NCI-H1930 (cell line): ENCODE measurements at regions not wholly inside any gene's neighbourhood (a gene's known extent, or its start where the extent isn't known, plus 50 kb on each side); places are given as distances from the start of the nearest gene placed in this dataset.
A peak's percentile ranks its signal among the peaks of the same experiment; 100 is the strongest.

Experiments
- DNase-seq, 2 experiments: peaks; one replicate each; lab custom pipeline; 2025; lab: John Stamatoyannopoulos, UW

- no peak for DNase-seq
These were observed 140.1 kb upstream of the IL12A start for GRCh38 chr3:159848348-159849118.

- no peak for DNase-seq
These were observed 138.2 kb upstream of the IL12A start for GRCh38 chr3:159850481-159850880.

- DNase-seq = no peak
These were observed 136.4 kb upstream of the IL12A start for GRCh38 chr3:159852266-159852665.

GRCh38 chr3:159852821-159853505 lies 135.7 kb upstream of the IL12A start:
- DNase-seq = no peak

DNA sequence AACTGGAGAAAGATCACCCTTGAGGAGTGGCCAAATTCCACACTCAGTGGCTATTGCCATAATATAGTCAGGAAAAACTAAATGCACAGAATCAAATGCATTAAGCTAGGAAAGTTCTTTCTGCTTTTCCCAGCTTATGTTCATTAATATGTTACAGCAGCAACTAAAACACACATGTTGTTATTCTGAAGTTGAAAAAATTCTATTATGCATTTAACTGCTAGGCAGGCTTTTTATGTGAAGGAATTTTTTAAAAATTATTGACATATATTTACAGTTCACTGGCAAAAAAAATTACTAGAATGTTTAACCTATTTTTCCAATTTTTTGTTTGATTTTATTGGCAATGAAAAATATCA lies 135.2 kb upstream of the IL12A start:
- no peak for DNase-seq

DNA sequence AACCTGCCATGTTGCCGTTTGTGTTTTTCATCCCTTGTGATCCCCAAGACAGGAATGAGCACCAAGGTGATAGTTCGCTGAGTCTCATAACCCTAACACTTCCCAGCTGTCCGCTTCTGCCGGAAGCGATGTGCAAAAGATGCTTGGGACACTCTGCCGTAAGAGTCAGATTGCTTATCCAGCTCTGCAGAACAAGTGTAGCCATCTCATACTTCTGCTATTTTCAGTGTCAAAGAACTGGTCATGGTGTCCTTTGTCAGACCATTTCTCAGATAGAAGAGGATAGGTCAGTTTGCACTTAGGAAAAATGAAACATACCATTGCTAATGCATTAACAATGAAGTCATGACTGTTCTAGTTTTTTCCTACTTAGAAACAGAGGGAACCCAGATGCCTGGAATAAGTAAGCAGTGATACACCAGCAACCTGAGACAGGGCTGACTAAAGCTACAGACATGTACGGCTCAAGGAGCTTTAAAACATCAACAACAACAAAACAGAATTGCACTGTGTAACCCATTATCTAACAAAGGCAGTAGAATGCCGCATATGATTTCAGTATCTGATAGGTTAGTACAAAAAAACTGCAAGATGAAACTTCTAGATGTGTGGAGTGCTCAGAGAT lies 134.0 kb upstream of the IL12A start:
- no peak for DNase-seq

DNA sequence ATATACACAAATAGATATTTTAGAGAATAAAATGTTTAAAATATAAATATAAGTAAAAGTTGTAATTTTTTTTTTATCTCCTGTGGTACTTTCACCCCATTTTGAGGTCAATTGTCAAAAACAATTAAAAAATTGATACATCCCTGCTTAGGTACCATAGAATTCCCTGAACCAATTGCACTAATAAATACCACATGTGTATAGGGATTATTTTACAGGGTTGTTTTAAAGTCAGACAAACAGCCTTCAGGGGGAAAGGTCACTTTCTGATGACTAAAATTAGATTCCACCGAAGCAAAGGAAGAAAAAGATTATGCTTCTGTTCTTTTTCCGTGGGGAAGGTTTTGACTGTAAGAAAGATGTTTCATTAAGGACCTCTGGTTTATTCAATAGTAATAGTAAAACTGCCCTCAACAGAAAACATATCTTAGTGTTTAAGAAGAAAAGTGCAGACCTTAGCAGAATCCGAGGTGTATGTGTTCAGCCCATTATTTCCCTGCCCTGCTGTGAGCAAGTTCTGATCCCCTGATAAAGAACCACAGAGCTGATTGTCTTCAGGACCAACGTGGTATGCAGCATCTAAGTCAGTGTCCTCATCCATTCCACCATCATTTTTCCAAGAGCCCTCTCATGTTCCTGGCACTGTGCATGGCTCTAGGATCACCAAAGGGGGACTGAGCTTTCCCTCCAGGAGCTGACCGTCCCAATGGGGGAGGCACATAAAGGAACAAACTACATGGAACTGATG lies 132.9 kb upstream of the IL12A start:
- DNase-seq = no peak

GRCh38 chr3:159856590-159857104 lies 132.0 kb upstream of the IL12A start:
- no peak for DNase-seq

GRCh38 chr3:159857840-159858239 lies 130.8 kb upstream of the IL12A start:
- no peak for DNase-seq

DNA sequence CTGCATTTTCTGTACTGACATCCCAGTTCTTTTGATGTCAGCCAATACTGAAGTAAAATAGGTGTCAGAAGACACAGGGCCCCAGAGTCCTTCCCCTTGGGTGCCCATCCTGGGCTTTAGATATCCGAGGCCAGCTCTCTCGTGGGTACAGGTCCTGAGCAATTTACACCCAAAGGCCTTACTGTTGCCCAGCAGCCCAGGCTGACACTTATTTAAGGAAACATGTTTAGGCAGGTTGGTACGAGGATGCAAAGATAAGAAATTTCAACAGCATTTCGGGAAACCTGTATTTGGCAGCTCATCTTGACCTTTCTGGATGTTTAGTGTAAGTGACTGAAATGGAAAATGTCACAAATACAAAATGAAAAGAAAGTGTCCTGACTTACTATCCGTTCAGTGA lies 130.0 kb upstream of the IL12A start:
- no peak for DNase-seq

DNA sequence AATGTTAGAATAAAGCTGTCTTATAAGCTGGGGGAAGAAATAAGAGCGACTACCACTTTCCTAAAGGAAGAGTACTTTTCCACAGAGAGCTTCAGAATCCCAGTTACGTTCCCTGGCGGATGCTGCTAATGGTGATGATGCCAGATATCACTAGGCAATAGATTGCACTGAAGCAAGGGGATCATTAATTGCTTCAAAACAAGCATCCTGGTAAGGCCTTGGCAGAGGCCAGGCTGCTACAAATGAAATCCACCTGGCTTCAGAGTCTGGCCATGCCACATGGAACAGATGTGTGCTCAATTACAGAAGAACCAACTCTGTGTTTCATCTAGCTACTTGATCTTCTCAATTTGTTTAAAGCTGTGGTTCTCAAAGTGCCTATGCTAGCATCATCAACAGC lies 129.2 kb upstream of the IL12A start:
- DNase-seq = no peak

DNA sequence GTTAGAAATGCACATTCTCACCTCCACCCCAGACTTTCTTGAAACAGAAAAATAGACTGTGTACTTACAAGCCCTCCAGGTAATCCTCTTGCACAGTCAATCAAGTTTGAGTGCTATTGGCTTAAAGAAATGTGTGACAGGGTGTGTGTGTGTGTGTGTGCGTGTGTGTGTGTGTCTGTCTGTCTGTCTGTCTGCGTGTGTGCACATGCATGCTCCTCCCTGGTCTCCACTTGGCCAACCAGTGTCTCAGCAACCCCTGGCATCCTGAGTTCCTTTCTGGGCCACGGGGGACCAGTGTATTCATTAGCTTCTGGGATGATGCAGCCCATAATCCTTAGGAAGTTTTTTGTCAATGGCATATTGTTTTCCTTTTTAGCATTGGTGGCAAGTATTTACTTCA lies 128.8 kb upstream of the IL12A start:
- no peak for DNase-seq

DNA sequence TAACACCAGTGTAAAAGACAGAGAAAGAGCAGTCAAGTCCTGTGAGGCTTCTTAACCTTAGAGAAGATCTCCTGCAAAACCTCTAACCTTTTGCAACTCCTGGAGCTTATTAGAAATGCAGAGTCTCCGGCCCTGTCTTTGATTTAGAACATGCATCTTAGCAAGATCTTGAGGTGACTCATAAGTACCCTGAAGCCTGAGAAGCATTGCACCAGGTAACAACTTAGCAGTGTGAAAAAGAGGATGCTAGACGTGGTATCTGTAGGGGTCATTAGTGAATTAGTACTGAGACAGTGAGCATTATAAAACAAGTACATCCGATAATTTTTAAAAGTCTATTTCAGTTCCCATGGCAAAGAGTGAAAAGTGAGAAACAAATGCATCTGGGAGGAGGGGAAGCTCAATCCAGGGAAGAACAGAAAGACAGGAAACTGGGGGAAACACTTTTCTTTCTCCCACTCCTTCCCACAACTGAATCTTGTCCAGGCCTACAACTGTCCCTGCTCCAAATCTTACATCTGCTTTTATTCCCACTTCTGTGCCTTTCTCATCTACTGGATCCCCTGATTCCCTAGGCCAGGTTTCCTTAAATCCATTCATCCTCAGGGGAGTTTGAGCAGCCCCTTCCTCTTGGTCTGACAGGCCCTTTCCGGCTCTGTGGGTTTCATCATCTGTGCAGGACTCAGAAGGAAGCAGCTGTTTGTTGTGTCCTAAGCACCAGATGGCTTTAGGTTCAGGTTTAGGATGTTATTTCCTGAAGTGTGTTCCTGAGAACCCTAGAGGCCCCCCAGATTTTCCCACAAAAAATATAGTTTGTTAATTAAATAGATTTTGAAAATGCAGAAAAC lies 128.1 kb upstream of the IL12A start:
- DNase-seq = no peak

DNA sequence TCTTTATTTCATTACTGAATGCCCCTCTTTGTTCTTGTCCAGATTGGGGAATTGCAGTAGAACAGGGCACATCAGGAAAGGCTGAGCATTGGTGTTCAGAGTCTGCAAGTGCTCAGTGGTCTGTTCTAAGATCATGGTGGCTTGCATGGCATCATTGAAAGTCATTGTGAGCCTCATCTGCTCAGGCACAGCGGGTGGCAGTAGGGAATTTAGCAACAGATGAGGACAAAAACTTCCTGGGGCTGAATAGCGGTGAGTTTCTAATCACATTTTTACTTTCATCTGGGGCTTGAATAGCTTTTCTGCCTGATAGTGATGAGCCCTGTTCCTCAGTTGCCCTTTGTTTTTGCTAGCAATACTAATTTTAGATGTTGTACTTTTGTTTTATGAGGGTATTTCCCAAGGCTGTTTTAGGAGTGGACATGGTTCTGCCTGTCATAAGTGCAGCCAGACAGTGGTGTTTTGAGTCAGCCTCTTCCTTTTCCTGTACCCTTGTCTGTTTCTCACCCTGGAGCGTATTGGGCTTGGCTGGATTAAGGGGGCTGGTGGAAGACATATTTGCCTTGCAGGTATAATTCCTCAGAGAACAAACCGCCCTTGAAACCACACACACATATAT lies 127.2 kb upstream of the IL12A start:
- DNase-seq = no peak

DNA sequence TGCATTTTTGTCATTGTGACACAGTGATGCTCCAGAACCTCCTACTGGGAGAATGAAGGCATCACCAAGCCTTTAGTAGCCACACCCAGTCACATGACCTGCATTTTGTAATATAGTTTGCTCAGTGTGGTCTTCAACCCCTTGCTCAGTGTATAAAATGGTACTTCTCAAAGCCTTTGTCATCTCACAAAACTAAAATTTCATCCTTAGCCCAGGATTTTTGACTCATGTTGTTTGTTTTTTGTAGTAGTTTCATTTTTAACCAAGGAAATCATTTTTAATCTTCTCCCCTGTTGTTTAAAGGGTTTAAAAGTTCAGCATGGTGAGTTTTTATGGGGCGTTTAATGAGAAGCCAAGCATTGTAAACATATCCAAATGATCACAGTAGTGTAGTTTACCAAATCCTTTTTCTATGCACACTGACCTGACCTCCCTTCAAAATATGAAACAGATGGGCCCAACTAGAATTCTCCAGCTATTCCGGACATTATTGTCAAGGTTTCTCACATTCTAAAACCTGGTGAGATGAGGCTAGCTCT lies 123.5 kb upstream of the IL12A start:
- no peak for DNase-seq

DNA sequence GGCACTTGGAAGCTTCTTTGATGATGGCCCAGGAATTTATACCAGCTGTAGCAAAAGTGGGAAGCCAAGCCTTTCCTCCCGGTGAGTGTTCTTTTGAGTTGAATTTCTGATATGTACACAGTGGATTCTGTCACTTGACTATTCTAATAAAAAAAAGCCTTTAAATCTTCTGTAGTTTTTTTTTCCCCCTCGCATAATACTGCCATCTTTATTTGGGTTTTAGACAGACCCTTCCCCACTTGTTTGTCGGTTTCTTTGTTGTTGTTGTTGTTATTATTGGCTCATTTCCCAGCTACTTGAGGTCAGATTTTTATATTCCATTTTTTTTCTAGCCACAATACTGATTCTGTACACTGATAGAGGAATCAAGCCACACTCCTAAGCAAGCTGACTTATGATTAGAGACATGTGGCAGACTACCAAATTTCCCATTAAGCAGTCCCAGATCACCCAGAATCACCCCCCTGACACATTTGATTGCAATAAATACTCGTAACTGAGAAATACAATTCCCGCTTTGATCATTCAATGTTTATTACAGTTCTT lies 122.4 kb upstream of the IL12A start:
- no peak for DNase-seq

GRCh38 chr3:159867372-159867771 lies 121.3 kb upstream of the IL12A start:
- no peak for DNase-seq

- no peak for DNase-seq
These were observed 117.9 kb upstream of the IL12A start for GRCh38 chr3:159870723-159871122.

GRCh38 chr3:159872374-159873109 lies 116.1 kb upstream of the IL12A start:
- peak in 1 of 2 experiments; percentile 25 for DNase-seq

DNA sequence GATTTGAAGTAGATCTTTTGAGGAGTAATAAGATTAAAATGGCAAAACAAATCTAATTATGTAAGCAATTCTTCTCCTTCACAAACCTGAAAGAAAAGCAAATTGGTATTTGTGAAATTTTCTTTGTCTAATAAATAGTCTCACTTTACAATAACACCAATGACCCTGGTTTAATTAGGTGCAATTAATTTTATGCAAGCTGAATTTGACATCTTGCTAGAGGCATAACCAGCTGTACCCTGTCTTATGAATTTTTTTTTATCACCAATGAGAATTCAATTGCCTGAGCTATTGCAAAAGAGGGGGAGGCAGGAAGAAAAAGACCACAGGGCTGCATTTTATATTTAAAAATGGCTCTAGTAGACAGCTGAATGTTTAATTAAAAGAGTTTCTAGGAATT lies 113.5 kb upstream of the IL12A start:
- DNase-seq = peak; percentile 38 to 46
